ENCODE measurements at regions not wholly inside any gene's neighbourhood (a gene's known extent, or its start where the extent isn't known, plus 50 kb on each side); places are given as distances from the start of the nearest gene placed in this dataset.

GRCh38 chr17:14487068-14487467, 186.2 kb downstream of the HS3ST3B1 start:
- DNase-seq (ENCODE audit: low read depth in 3 of 3), result no peak

- DNase-seq (ENCODE audit: low read depth in 3 of 3), result no peak
Measured at GRCh38 chr17:14482715-14483114, 181.8 kb downstream of the HS3ST3B1 start.

GRCh38 chr17:14481664-14482063, 180.8 kb downstream of the HS3ST3B1 start:
- DNase-seq (ENCODE audit: low read depth in 3 of 3), result no peak

- DNase-seq (ENCODE audit: low read depth in 3 of 3), result no peak
Measured at GRCh38 chr17:14474591-14474990, 173.7 kb downstream of the HS3ST3B1 start.

GRCh38 chr17:14471052-14471451, 170.2 kb downstream of the HS3ST3B1 start:
- no peak for DNase-seq (ENCODE audit: low read depth in 3 of 3)

GRCh38 chr17:14470417-14470816, 169.5 kb downstream of the HS3ST3B1 start:
- no peak for DNase-seq (ENCODE audit: low read depth in 3 of 3)

- no peak for DNase-seq (ENCODE audit: low read depth in 3 of 3)
Measured at GRCh38 chr17:14469971-14470370, 169.1 kb downstream of the HS3ST3B1 start.

- DNase-seq (ENCODE audit: low read depth in 3 of 3), result no peak
Measured at GRCh38 chr17:14468858-14469257, 168.0 kb downstream of the HS3ST3B1 start.

GRCh38 chr17:14461227-14461548, 160.3 kb downstream of the HS3ST3B1 start:
- DNase-seq (ENCODE audit: low read depth in 3 of 3), result no peak

- no peak for DNase-seq (ENCODE audit: low read depth in 3 of 3)
Measured at GRCh38 chr17:14460516-14461226, 159.8 kb downstream of the HS3ST3B1 start.

- DNase-seq (ENCODE audit: low read depth in 3 of 3), result no peak
Measured at GRCh38 chr17:14459955-14460354, 159.1 kb downstream of the HS3ST3B1 start.

- DNase-seq (ENCODE audit: low read depth in 3 of 3), result no peak
Measured at GRCh38 chr17:14458724-14459123, 157.8 kb downstream of the HS3ST3B1 start.

- DNase-seq (ENCODE audit: low read depth in 3 of 3), result no peak
Measured at GRCh38 chr17:14454746-14455145, 153.9 kb downstream of the HS3ST3B1 start.

GRCh38 chr17:14452856-14453255, 152.0 kb downstream of the HS3ST3B1 start:
- DNase-seq (ENCODE audit: low read depth in 3 of 3), result no peak

GRCh38 chr17:14451729-14452191, 150.9 kb downstream of the HS3ST3B1 start:
- DNase-seq (ENCODE audit: low read depth in 3 of 3), result no peak

GRCh38 chr17:14448818-14449217, 147.9 kb downstream of the HS3ST3B1 start:
- DNase-seq (ENCODE audit: low read depth in 3 of 3), result no peak

GRCh38 chr17:14446825-14447224, 145.9 kb downstream of the HS3ST3B1 start:
- DNase-seq (ENCODE audit: low read depth in 3 of 3), result no peak

GRCh38 chr17:14444915-14445314, 144.0 kb downstream of the HS3ST3B1 start:
- no peak for DNase-seq (ENCODE audit: low read depth in 3 of 3)

GRCh38 chr17:14442798-14443528, 142.1 kb downstream of the HS3ST3B1 start:
- no peak for DNase-seq (ENCODE audit: low read depth in 3 of 3)

GRCh38 chr17:14437176-14437575, 136.3 kb downstream of the HS3ST3B1 start:
- DNase-seq (ENCODE audit: low read depth in 3 of 3), result no peak

- no peak for DNase-seq (ENCODE audit: low read depth in 3 of 3)
Measured at GRCh38 chr17:14436266-14436665, 135.4 kb downstream of the HS3ST3B1 start.

GRCh38 chr17:14434506-14434905, 133.6 kb downstream of the HS3ST3B1 start:
- no peak for DNase-seq (ENCODE audit: low read depth in 3 of 3)

GRCh38 chr17:14432079-14432478, 131.2 kb downstream of the HS3ST3B1 start:
- no peak for DNase-seq (ENCODE audit: low read depth in 3 of 3)
